ENCODE measurements at regions not wholly inside any gene's neighbourhood (a gene's known extent, or its start where the extent isn't known, plus 50 kb on each side); places are given as distances from the start of the nearest gene placed in this dataset.

DNA sequence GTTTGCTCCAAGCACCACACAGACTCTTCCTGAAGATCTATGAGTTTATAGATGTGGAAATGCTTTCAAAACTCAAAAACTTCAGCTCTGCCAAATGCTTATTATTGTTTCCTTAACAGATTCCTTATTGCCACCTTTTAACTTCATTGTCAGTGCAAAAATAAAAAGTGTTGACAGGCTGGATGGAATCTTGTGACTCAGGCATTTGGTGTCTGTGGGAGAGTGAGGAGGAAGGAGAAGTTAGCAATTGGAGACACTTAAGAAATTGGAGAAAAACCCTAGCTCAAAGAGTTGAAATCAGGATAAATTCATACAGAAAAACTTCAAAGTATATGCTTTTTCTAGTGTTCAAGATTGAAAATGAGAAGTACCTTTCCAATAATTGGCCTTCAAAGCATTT lies 140.6 kb upstream of the PUM3 start:
- no peak for DNase-seq (ENCODE audit: low spot score in 2 of 2)
- H3K4me3 ChIP-seq (ENCODE audit: low read depth, poor library complexity, severe bottlenecking), result no peak overlapping the region
- intact Hi-C loops (cut with DNase I; ENCODE audit: low total_unique reads), result no loop called here
- TF ChIP-seq POLR2A (IDR thresholded peaks at IDR 0.05), result no peak
- TF ChIP-seq, protein P1, sequence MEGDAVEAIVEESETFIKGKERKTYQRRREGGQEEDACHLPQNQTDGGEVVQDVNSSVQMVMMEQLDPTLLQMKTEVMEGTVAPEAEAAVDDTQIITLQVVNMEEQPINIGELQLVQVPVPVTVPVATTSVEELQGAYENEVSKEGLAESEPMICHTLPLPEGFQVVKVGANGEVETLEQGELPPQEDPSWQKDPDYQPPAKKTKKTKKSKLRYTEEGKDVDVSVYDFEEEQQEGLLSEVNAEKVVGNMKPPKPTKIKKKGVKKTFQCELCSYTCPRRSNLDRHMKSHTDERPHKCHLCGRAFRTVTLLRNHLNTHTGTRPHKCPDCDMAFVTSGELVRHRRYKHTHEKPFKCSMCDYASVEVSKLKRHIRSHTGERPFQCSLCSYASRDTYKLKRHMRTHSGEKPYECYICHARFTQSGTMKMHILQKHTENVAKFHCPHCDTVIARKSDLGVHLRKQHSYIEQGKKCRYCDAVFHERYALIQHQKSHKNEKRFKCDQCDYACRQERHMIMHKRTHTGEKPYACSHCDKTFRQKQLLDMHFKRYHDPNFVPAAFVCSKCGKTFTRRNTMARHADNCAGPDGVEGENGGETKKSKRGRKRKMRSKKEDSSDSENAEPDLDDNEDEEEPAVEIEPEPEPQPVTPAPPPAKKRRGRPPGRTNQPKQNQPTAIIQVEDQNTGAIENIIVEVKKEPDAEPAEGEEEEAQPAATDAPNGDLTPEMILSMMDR (IDR thresholded peaks at IDR 0.05), result no peak

DNA sequence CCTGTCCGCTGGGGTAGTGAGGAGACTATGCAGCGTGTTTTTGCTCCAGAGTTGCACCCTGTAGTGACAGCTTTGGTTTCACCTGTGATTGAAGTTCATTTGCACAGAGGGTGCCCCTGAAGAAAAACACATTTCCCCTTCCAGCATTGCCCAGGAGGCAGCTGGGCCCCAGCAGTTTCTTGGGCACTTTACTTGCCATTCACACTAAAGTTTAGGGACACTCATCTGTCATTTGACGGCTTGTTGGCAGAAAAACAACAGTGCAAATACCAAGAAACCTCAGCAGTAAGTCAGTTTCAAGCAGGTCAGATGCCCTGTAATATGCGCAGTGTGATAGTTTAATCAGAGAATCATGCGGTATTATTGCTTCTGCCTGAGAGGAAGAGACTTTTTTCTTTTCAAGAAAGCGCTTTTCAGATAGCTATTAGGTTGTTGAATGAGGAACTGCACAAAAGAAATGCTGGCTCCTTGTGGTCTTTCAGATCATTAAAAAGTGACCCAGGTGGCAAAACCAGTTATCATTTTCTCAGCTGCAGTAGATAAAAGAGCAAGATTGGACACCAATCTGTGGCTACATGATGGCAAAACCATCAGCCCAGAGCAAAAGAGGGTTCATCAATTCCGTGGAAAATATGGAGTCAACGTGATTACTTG lies 136.2 kb upstream of the PUM3 start:
- no peak for TF ChIP-seq POLR2A (IDR thresholded peaks at IDR 0.05)
- TF ChIP-seq, protein P1 (IDR thresholded peaks at IDR 0.05), result no peak
- intact Hi-C loops (cut with DNase I; ENCODE audit: low total_unique reads), result no loop called here
- DNase-seq (ENCODE audit: low spot score in 2 of 2), result no peak
- 71 to 74% methylated on average over 8 of the region's 8 CpGs for WGBS, 2 donors
- no peak overlapping the region for H3K4me3 ChIP-seq (ENCODE audit: low read depth, poor library complexity, severe bottlenecking)

DNA sequence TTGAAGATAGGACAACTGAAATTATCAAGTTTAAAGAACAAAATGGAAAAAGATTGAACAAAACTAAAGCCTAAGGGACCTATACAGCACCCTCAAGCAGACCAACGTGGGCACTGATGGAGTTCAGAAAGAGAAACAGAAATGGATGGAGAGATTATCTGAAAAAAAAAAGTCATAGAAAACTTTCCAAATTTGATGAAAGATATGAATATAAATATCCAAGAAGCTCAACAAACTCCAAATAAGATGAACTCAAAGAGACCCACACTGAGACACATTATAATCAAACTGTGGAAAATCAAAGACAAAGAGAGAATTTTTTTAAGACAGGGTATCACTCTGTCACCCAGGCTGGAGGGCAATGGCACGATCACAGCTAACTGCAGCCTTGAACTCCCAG lies 128.6 kb upstream of the PUM3 start:
- no peak for TF ChIP-seq POLR2A (IDR thresholded peaks at IDR 0.05)
- TF ChIP-seq, protein P1 (IDR thresholded peaks at IDR 0.05), result no peak
- intact Hi-C loops (cut with DNase I; ENCODE audit: low total_unique reads), result no loop called here
- no peak for DNase-seq (ENCODE audit: low spot score in 2 of 2)
- no peak overlapping the region for H3K4me3 ChIP-seq (ENCODE audit: low read depth, poor library complexity, severe bottlenecking)
- WGBS, 2 donors, result 76 to 86% methylated on average over 2 of the region's 2 CpGs

DNA sequence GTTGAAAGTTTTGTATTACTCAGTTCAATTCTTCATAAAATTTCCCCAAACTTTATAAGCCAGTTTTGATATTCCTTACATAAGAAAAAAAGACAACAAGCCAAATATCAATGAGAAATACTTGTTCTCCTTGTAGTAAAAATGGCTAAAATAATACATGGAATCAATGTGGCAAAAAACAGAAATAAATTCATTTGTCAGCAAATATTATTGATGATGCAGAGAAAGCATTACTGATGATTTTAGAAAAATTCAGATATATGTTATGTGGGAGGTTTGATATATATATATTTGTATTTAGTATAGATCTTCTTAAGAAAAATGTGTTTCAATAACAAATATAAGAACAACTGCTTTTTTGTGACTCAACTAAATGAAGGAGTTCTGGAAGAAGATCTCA lies 127.0 kb upstream of the PUM3 start:
- TF ChIP-seq POLR2A (IDR thresholded peaks at IDR 0.05), result no peak
- TF ChIP-seq, protein P1 (IDR thresholded peaks at IDR 0.05), result no peak
- no peak for DNase-seq (ENCODE audit: low spot score in 2 of 2)

DNA sequence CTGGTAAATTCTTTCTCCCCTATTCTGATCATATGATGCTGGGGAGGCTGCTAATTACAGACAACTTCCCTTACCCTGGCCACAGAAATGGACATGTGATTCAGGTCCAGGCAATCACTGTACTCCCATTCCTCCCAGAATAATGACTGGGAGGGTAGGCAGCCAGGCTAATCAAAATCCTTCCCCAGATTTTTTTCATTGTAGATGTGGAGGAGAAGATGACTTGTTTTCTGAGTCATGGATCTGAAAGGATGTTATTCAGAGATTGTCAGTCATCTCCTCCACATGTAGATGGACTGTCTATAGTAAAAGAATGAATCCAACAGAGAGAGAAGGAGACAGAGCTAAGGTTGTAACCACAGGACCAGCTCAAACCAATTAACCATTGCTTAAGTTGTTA lies 123.9 kb upstream of the PUM3 start:
- DNase-seq (ENCODE audit: low spot score in 2 of 2), result no peak
- no peak for TF ChIP-seq POLR2A (IDR thresholded peaks at IDR 0.05)
- TF ChIP-seq, protein P1 (IDR thresholded peaks at IDR 0.05), result no peak
- no peak overlapping the region for H3K4me3 ChIP-seq (ENCODE audit: low read depth, poor library complexity, severe bottlenecking)
- intact Hi-C loops (cut with DNase I; ENCODE audit: low total_unique reads), result no loop called here

More for the DNA sequence above, 127.0 kb upstream of the PUM3 start:
- intact Hi-C loops (cut with DNase I; ENCODE audit: low total_unique reads), result no loop called here
- H3K4me3 ChIP-seq (ENCODE audit: low read depth, poor library complexity, severe bottlenecking), result no peak overlapping the region

Measured in lower leg skin (tissue), 4 donors.